ENCODE measurements at regions not wholly inside any gene's neighbourhood (a gene's known extent, or its start where the extent isn't known, plus 50 kb on each side); places are given as distances from the start of the nearest gene placed in this dataset.

GRCh38 chr11:129709801-129710398 is 105.7 kb upstream of the TMEM45B start:
- H3K79me2 ChIP-seq (ENCODE audit: control insufficient read depth, insufficient read depth, low read length) = no peaks in the 10 kb centered on the region
- no peak for DNase-seq
- no peak for TF ChIP-seq EZH2 (IDR thresholded peaks at IDR 0.05; ENCODE audit: borderline replicate concordance, insufficient read depth, low read depth, low read length, poor library complexity, severe bottlenecking)
- TF ChIP-seq CTCF (IDR thresholded peaks at IDR 0.05) = no peak
- H3K4me1 ChIP-seq (ENCODE audit: control insufficient read depth in 2 of 2, insufficient read depth in 2 of 2, low read length in 2 of 2) = no peaks in the 10 kb centered on the region
- no peak overlapping the region for H3K4me3 Mint-ChIP-seq
- no peaks in the 10 kb centered on the region for H3K27me3 ChIP-seq (replicated peaks in 1 of 4; ENCODE audit: control extremely low read depth in 1 of 4, control insufficient read depth in 3 of 4, insufficient read depth in 4 of 4, low read length in 3 of 4)
- ChIA-PET POLR2A (no interaction called here), CTCF (no interaction called here)
- no peaks in the 10 kb centered on the region for H3K36me3 ChIP-seq (replicated peaks in 1 of 2; ENCODE audit: control extremely low read depth in 1 of 2, control insufficient read depth in 1 of 2, extremely low read depth in 1 of 2, insufficient read depth in 2 of 2, low read length in 1 of 2)
- H3K9ac ChIP-seq (ENCODE audit: low read length) = no peak overlapping the region
- intact Hi-C loops (cut with micrococcal nuclease) = no loop called here
- H3K9me3 ChIP-seq (ENCODE audit: control extremely low read depth in 1 of 3, control insufficient read depth in 2 of 3, insufficient read depth in 1 of 3, low read length in 2 of 3) = no peaks in the 10 kb centered on the region
- H3K27ac Mint-ChIP-seq = no peak overlapping the region
- 92% methylated on average over 13 of the region's 15 CpGs for WGBS (ENCODE audit: insufficient coverage)
- no peak overlapping the region for H2AFZ ChIP-seq (ENCODE audit: insufficient read depth, low read depth, low read length, poor library complexity, severe bottlenecking)
- H3K27me3 Mint-ChIP-seq = peaks cover 18% of the 10 kb centered on the region
- no peak overlapping the region for H3K4me2 ChIP-seq (replicated peaks; ENCODE audit: low read depth, low read length, poor library complexity, severe bottlenecking)
- H3K4me3 ChIP-seq (ENCODE audit: control extremely low read depth in 1 of 5, extremely low read depth in 1 of 5, insufficient read depth in 1 of 5, low read depth in 2 of 5, low read length in 4 of 5) = no peak overlapping the region
- H3K27ac ChIP-seq (ENCODE audit: low read length in 2 of 2) = no peak overlapping the region
- no peaks in the 10 kb centered on the region for H4K20me1 ChIP-seq (ENCODE audit: control insufficient read depth, insufficient read depth, low read length, poor library complexity, severe bottlenecking)
- no peaks in the 10 kb centered on the region for H3K4me1 Mint-ChIP-seq
- no peak for ATAC-seq (ENCODE audit: low read depth)
- no peaks in the 10 kb centered on the region for H3K9me3 Mint-ChIP-seq (ENCODE audit: insufficient read depth)

- no peak overlapping the region for H3K4me3 ChIP-seq (ENCODE audit: control extremely low read depth in 1 of 5, extremely low read depth in 1 of 5, insufficient read depth in 1 of 5, low read depth in 2 of 5, low read length in 4 of 5)
- no peaks in the 10 kb centered on the region for H4K20me1 ChIP-seq (ENCODE audit: control insufficient read depth, insufficient read depth, low read length, poor library complexity, severe bottlenecking)
- no peak for DNase-seq
- no peak overlapping the region for H3K9ac ChIP-seq (ENCODE audit: low read length)
- CTCF ChIA-PET = no interaction called here
- ATAC-seq (ENCODE audit: low read depth) = no peak
- H3K9me3 ChIP-seq (ENCODE audit: control extremely low read depth in 1 of 3, control insufficient read depth in 2 of 3, insufficient read depth in 1 of 3, low read length in 2 of 3) = no peaks in the 10 kb centered on the region
- Mint-ChIP-seq H3K4me1 (no peaks in the 10 kb centered on the region), H3K9me3 (ENCODE audit: insufficient read depth) (no peaks in the 10 kb centered on the region), H3K4me3 (no peak overlapping the region), H3K27me3 (peaks cover 18% of the 10 kb centered on the region), H3K27ac (no peak overlapping the region)
- H3K27ac ChIP-seq (ENCODE audit: low read length in 2 of 2) = no peak overlapping the region
- no peaks in the 10 kb centered on the region for H3K36me3 ChIP-seq (replicated peaks in 1 of 2; ENCODE audit: control extremely low read depth in 1 of 2, control insufficient read depth in 1 of 2, extremely low read depth in 1 of 2, insufficient read depth in 2 of 2, low read length in 1 of 2)
- POLR2A ChIA-PET = no interaction called here
- no peaks in the 10 kb centered on the region for H3K27me3 ChIP-seq (replicated peaks in 1 of 4; ENCODE audit: control extremely low read depth in 1 of 4, control insufficient read depth in 3 of 4, insufficient read depth in 4 of 4, low read length in 3 of 4)
- no peak overlapping the region for H3K4me2 ChIP-seq (replicated peaks; ENCODE audit: low read depth, low read length, poor library complexity, severe bottlenecking)
- no peak overlapping the region for H2AFZ ChIP-seq (ENCODE audit: insufficient read depth, low read depth, low read length, poor library complexity, severe bottlenecking)
- H3K79me2 ChIP-seq (ENCODE audit: control insufficient read depth, insufficient read depth, low read length) = no peaks in the 10 kb centered on the region
- intact Hi-C loops (cut with micrococcal nuclease) = no loop called here
- no peaks in the 10 kb centered on the region for H3K4me1 ChIP-seq (ENCODE audit: control insufficient read depth in 2 of 2, insufficient read depth in 2 of 2, low read length in 2 of 2)
- WGBS (ENCODE audit: insufficient coverage) = no CpG with 5 or more reads among the region's 2 CpGs
- TF ChIP-seq CTCF (IDR thresholded peaks at IDR 0.05) (no peak), EZH2 (IDR thresholded peaks at IDR 0.05; ENCODE audit: borderline replicate concordance, insufficient read depth, low read depth, low read length, poor library complexity, severe bottlenecking) (no peak)
Measured at GRCh38 chr11:129710423-129710822, 105.2 kb upstream of the TMEM45B start.

Measured in B cell (primary cell).